GM23248 (cell line): ENCODE measurements at regions not wholly inside any gene's neighbourhood (a gene's known extent, or its start where the extent isn't known, plus 50 kb on each side); places are given as distances from the start of the nearest gene placed in this dataset.

Source experiments
- EZH2 ChIP-seq: fragments of 200-600 bp; sonication (generic); IDR thresholded peaks from 2 replicates; pipeline ENCODE4 v1.6.1; 2018; ENCODE audit warnings: antibody characterized with exemption, mild to moderate bottlenecking; ENCODE audit not compliant: insufficient read depth, poor library complexity, severe bottlenecking
- EZH2phosphoT487 ChIP-seq: fragments of 200-600 bp; sonication (generic); IDR thresholded peaks from 2 replicates; pipeline ENCODE4 v1.6.1; 2018; ENCODE audit warnings: antibody characterized with exemption, moderate library complexity, mild to moderate bottlenecking, low read depth; ENCODE audit not compliant: insufficient read depth

DNA sequence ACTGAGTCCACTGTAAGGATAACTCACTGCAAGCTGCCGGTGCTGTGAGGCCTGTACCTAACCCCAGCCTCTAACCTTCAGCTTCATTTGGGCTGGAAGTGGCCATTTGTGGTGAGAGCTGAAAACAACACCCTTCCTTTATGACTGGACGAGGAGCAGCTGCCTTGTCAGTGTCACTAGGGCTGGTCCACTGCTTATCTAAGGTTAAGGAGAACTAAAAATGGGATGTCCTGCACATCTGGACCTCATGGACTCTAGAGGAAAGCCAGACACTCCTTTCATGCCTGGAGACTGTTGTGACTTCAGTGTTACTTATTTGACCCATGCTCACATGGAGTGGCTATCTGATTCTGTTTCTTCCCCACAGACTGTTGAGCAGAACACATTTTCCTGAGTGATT is 139.9 kb downstream of the ZNF518B start:
- TF ChIP-seq EZH2 = no peak
- TF ChIP-seq EZH2phosphoT487 = no peak
